Sigmoid colon (tissue), 4 donors: ENCODE measurements at regions not wholly inside any gene's neighbourhood (a gene's known extent, or its start where the extent isn't known, plus 50 kb on each side); places are given as distances from the start of the nearest gene placed in this dataset.

Experiments used
- EP300 ChIP-seq, 4 donors: sonication (generic); formaldehyde crosslinking; IDR thresholded peaks; one replicate each; pipeline ENCODE4 v1.6.1; 2017; ENCODE audit warnings: antibody characterized with exemption in 4 of 4
- POLR2A ChIP-seq, 2 donors: fragments of 450-650 bp; IDR thresholded peaks; one replicate each; pipeline ENCODE4 v1.6.1; 2016; ENCODE audit warnings: antibody characterized with exemption in 2 of 2, mild to moderate bottlenecking in 2 of 2, moderate library complexity in 2 of 2
- TF ChIP-seq, protein P1 (sequence below), 4 experiments: fragments of 450-650 bp in 3 of 4; fragments of 200-600 bp in 1 of 4; IDR thresholded peaks; one replicate each; pipeline ENCODE4 v1.5.1; 2016 to 2019; ENCODE audit warnings: antibody characterized with exemption in 4 of 4, mild to moderate bottlenecking in 3 of 4, moderate library complexity in 2 of 4

DNA sequence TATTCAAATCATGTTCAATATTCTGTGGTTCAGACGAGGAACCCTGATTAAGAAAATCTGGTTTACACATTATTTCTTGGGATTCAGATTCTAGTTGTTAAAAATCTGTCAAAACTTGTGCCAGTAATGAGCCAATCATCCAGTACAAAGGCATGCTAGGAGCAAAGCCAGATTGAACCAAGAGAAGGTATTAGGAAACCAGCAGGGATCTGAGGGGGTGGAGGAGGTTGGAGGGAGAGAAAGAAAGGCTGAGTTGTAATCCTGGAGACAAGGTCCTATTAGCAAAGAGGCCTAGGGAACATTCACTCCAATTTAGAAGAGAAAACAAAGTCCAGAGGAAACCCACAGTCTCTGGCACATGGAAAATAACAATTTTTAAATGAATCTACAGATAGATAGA is 352.9 kb downstream of the LTN1 start:
- TF ChIP-seq, protein P1, sequence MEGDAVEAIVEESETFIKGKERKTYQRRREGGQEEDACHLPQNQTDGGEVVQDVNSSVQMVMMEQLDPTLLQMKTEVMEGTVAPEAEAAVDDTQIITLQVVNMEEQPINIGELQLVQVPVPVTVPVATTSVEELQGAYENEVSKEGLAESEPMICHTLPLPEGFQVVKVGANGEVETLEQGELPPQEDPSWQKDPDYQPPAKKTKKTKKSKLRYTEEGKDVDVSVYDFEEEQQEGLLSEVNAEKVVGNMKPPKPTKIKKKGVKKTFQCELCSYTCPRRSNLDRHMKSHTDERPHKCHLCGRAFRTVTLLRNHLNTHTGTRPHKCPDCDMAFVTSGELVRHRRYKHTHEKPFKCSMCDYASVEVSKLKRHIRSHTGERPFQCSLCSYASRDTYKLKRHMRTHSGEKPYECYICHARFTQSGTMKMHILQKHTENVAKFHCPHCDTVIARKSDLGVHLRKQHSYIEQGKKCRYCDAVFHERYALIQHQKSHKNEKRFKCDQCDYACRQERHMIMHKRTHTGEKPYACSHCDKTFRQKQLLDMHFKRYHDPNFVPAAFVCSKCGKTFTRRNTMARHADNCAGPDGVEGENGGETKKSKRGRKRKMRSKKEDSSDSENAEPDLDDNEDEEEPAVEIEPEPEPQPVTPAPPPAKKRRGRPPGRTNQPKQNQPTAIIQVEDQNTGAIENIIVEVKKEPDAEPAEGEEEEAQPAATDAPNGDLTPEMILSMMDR (IDR thresholded peaks at IDR 0.05) = no peak
- TF ChIP-seq POLR2A (IDR thresholded peaks at IDR 0.05) = no peak
- TF ChIP-seq EP300 (IDR thresholded peaks at IDR 0.05) = no peak
